Stimulated activated CD4-positive, alpha-beta T cell treated with anti-CD3 and anti-CD28 coated beads, Interleukin-1b, Interleukin-23, amount 100 ng/mL, for 24 hours (primary cell): ENCODE measurements at regions not wholly inside any gene's neighbourhood (a gene's known extent, or its start where the extent isn't known, plus 50 kb on each side); places are given as distances from the start of the nearest gene placed in this dataset.

Source experiments
- DNase-seq, 4 experiments: peaks; one replicate each; pipeline ENCODE4 v3.0.0-alpha.2; 2020; ENCODE audit warnings: low read depth in 4 of 4, low spot score in 1 of 4

DNA sequence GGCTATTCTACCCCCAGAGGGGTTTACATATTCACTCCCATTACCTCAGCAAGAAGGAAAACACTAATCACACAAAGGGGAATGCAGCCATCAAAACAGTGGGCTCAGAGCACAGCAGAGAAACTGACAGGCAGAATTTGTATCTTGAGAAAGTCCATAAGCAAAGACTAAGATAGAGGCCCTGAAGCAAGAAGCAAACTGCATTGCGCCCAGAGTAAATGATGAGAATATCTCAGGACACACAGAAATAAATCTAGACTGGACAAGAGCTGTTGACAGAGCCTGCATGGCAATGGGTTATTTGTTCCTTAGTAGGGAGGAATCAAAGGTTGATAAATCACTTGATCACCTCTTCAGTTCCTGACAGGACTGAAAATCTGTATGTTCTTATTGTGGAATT lies 440.7 kb upstream of the CELF2 start:
- DNase-seq = no peak

DNA sequence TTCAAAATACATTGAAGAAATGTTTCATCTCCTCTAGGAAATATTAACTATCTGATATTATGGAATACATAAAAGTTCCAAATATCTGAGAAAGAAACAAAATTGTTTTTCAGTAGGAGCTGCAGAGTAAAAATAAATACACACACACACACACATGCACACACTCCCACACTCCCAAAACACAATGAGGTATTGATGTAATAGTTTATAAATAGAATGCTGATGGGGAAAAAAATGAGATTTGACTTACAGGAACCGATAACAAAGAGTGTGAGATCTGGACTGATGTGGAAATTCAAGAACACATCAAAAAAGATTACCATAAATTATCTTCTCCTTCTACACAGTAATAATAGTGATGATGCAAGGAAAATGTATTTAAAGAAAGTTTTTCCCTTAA lies 438.0 kb upstream of the CELF2 start:
- DNase-seq = no peak

DNA sequence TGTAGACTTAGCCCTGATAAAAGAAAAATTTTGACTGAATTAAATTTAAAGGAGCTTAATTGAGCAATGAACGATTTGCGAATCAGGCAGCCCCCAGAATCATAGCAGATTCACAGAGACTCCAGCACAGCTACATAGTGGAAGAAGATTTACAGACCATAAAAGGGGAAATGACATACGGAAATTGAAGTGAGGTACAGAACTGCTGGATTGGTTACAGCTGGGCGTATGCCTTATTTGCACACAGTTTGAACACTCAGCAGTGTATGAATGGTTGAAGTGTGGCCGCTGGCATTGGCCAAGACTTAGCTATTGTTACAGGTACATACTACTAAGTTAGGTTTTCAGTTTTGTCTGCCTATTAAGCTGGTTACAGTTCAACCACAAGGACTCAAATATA lies 433.5 kb upstream of the CELF2 start:
- no peak for DNase-seq

DNA sequence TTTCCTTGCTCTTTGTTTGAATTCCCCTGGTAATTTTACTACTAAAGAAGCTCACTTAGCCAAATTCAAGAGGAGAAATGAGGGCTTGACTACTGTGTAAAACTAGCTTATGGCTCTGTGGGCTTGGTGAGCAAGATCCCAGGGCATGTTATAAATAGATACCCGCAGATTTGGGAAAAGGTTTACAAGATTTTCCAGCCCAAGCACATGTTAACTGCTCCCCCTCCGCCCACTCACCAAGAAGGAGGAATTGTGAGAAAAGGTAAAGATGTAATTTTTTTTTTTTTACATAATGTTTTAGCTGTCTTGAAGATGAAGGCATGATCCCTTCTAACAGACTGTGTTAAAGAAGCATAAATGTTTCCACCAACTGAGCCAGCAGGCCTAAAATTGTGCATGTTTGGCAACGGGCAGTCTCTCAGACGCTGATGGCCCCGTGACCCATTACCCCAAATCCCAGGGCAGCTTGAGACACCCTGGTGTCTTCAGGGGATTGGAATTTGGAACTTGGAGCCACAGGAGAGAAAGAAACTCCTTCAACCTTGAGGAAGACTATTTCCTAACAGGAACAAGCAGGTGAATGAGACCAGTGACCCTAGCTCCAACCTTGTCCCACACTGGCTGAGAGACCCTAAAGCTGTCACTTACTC lies 429.8 kb upstream of the CELF2 start:
- no peak for DNase-seq

DNA sequence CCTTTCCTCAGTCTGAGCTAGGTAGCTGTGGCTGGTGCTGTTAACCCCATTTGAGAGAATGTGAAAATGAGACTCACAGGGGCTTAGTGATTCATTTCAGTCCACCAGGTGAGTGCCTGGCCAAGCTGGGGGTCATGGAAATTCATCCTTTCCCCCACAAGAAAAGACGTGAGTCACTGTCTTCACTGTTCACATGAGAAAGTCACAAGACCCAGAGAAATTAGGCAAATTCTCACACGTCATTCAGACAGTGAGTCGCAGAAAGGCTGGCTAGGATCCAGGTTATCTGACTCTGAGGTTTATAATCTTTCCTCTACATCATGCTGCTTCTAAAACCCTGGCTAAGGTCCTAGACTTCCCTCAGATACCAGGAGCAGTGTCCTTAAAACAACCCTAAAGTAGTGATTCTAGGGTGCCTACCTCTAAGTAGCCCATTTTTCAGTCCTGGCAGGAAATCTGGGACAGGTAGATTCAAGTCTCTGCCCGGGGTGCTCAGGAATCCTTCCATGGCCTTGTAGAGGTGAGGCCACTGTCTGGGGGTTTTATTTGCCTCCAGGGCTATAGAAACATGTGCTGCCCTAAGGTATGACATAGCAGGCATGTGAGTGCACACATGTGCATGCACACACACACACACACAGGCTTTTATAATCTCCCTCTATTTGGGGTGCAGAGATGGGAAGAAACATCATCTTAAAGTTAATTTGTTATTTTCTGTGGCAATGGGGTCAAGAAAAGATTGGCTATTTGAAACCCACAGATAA lies 427.9 kb upstream of the CELF2 start:
- peak in 2 of 4 experiments; percentile 12 to 22 for DNase-seq

DNA sequence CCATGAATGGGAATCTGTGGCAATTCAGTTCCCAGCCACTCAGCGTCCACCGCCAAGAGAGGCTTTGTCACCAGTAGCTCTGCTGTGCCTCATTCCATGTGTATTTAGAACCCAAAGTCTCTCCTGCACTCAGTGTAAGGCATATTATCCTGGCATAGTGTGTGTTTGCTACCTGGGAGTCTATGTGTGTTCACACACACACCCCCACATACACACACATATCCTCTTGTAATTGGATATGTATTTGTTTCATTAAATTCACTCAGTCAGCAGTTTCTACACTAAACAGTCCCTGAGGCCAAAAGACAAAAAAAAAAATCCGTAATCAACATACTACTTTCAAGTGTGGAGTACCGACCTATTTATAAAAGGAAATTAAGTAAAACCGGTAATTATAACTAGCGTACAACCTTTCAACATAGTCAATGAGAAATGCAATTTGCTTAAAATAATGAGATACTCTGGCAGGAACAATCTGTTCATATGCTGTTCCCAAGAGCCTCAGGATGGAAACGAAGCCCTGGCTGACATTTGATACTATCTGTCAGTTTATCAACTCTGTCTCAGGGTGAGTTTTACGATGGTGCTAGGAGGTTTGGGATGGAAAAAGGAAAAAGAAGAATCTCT lies 425.8 kb upstream of the CELF2 start:
- DNase-seq = no peak

DNA sequence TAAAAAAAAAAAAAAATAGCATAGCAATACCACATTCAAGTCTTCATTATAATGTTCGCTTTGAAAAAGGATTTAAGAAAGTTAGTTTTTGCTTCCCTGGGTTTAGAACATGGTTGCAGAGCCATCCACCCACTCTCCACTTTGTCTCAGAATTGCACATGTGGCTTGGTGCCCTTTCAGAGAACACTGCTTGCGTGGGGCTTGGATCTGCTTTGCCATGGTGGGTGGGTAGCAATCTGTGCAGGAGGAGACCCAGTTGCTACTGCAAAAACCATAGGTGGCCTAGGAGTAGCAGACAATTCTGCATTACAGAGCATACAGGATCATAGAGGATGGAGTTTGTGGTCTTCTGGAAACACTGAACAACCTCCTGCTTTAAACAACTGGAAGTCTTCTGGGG lies 421.4 kb upstream of the CELF2 start:
- no peak for DNase-seq

DNA sequence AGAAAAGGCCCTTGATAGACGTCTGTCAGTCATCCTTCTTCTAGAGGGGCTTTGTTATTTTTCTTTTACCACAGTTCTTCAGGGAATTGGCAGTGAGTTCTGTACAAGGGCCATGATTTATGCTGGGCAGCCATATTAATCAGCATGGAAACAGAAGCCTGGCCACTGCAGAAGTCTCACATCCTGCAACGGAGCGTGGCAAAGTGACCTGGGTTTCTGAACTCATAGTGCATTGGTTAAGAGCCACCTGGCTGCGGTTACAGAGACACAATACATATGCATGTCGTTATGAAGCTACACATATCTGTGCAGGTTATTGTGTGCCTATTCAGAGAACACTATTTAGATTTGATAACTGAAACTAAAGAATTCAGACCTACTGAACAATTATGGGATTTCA lies 419.4 kb upstream of the CELF2 start:
- DNase-seq = no peak

DNA sequence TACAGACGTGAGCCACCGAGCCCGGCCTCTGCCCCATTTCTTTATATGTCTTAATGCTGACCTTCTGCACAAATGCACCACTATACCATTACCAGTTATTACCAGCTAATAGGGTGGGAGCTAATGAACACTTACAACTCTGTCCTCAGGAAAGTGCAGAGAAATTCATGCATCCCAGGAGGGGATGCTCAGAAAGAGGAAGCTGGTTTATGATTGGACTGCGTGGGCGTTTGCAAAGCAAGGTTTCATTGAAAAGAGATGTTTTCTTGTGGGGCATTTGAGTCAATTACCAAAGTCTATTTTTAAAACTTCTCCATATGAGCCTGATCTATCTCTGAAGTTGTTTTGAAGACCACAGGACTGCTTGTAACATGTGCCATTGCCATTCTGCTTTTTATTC lies 417.7 kb upstream of the CELF2 start:
- DNase-seq = no peak

DNA sequence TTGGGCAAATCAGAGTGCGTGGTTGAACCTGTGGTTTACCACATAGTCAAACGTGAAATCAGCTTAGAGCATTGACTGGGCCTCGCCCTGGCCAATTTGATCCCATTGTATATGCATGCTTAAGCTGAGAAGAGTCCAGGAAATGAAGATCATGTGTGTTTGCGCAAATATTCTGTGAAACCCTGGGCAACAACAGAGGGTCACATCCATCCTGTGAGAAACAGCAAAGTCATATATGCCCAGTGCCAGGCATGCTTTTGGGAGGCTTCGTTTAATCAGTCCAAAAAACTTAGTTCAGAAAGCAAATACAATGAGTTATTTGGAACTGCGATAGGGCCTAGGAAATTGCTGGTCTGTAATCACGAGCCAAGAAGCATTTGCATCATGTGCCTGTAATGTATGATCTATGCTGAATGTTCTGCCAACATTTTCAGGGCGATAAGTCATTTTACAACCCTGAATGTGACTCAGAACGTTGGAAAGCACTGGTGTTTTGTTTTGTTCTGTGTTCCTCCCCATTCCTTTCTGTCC lies 412.1 kb upstream of the CELF2 start:
- DNase-seq = no peak

DNA sequence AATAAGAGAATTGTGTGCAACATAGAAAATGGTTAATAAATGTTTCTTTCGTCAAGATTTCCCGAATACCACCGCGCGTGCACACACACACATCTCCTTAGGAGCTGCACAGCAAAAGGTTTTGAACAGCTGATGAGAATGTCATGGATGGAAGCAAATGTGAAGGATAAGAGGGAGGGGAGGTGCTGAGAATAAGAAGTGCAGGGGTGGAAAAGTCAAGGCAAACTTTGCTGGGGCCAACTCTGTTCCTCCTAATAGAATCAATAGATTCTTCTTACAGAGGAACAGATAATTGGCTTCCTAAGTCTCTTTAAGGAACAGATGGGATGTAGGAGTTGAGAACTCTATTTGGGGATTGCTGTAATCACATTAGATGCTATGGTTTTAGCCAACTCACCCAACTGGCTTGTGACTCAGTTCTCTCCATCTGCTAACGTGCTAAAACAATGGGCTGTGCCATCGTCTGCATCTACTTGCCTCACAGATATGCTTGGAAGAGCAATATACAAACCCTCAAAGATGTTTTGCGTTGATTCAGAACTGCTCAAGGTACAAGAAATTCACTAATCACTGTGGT lies 408.2 kb upstream of the CELF2 start:
- no peak for DNase-seq

DNA sequence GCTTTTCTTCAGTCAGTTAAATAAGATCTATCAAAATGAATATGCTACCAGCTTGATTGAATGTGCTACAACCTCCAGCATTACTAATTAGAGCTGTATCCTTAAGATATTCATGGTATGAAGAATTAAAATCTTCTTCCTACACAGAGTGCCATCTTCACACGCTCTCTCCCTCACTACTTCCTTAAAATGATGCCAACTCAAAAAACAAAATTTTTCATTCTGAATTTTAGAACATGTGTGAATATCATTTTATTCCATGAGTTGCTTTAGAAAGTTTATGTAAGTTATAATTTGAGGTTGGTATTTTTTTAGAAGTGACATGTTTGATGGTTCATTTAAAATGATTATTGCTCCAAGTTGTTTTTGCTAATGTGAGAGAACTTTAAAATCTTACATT lies 407.5 kb upstream of the CELF2 start:
- no peak for DNase-seq

DNA sequence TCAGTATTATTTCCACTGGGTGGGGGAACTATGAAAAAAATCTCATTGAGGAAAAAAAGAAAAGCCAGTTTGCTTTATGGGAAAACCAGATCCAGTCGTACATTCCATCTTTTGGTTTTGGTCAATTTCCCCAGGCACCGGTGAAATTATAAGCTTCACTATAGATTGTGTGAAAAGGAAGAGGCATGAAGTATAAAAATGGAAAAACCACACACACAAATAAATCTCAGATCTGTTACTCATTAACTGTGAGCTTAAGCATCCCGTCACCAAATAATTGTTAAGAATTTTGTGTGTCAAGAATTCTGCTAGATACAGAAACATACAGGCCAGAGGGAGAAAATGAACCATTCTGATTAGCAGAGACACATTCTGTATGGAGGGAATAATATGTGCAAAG lies 405.5 kb upstream of the CELF2 start:
- DNase-seq = no peak

DNA sequence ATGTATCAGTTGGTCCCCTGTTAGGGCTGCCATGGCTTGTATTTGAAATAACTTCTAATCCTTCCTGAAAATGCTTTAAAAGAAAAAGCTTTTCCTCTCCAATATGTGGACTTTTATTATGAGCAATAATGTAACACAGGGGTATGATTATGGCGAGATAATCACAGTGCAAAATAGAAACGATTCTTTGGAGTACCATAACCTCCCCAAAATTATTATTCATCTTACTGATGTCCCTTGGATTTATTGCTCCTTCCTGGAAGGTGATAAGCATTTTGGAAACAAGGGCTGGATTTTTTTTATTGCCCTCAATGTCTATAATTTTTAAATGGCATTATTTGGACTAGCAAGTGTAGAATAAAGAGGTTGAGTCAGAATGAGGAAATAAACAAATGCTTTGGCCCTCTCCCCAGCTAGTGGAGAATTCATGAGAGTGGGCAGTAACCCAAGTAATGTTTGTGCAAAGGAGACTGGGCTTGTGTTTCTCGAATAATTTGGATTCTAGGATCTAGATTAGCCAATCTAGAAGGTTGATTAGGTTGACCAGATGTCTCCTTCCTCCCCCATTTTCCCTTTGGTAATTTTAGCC lies 403.9 kb upstream of the CELF2 start:
- DNase-seq = no peak

DNA sequence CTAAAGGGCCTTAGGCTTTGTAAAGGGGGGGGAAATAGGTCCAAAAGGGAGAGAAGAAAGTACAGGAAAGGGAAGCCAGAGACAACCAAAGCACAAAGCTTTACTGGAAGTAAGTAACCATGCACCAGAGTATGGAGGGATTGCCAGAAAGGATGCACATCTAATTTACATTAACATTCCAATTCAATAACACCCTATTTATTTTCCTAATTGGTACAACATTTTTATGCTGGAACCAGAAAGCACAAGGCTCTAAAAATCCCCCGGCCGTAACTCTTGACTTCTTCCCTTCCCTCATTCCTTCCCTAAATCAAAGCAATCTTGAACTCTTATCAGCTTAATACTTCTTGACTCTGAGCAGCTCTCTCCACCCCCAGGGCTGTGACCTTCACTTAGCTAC lies 400.0 kb upstream of the CELF2 start:
- no peak for DNase-seq

DNA sequence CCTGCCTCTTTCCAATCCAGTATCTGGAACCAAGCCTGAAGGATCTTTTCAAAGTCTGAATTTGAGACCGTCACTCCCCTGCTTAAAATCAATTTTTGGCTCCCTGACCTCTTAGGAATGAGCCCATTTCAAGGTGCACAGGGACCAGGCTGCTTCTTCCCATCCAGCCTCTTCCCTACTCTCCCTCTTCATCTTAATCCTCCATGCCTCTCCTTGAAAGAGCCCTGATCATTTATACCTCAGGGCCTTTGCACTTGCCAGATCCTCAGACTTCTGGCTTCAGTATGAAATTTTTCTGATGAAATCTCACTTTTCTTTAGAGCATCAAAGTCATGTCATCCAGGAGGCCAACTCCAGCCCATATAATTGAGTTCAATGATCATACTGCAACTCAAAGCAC lies 399.5 kb upstream of the CELF2 start:
- no peak for DNase-seq

DNA sequence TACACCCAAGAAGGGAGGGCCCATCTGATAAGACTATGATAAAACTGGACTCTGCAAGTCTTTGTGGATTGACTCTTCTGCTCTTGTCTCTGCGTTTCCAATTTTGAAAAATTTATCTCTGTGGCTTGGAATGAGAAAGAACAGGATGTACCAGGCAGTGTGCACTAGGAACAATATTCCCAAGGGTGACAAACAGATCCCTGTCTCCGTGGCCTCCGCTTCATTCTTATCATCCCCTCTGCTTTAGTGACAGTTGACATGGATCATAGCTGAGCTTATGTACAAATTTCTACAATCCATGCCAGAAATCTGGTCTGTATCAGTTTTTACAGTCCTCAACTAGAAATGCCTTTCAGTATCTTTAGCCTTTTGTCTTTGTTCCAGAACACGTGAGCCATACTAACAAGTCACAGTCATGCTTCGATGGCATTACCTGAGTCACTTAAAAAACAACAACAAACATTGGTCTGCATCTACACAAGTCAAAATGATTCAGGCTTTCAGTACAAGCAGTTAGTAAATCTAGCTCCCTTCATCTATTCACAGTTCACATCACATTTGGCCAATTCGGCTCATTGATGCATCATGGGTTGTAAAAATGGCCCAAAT lies 393.6 kb upstream of the CELF2 start:
- DNase-seq = no peak

DNA sequence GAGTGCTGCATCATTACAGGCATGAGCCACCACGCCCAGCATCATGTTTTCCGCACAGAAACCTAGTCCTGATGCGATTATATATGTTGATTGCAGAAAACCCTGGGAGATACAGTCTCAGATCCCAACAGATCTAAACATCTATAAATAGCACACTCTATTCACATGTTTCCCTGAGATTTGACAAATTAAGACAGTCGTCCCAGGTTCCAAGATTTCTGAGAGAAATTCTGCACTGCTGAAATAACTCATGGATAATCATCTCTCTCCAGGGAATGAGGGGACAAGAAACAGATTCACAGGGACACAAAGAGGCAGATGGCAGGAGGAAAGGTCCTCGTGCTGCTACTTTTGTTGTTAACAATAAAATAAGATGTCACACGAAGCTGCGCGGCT lies 393.1 kb upstream of the CELF2 start:
- DNase-seq = no peak

DNA sequence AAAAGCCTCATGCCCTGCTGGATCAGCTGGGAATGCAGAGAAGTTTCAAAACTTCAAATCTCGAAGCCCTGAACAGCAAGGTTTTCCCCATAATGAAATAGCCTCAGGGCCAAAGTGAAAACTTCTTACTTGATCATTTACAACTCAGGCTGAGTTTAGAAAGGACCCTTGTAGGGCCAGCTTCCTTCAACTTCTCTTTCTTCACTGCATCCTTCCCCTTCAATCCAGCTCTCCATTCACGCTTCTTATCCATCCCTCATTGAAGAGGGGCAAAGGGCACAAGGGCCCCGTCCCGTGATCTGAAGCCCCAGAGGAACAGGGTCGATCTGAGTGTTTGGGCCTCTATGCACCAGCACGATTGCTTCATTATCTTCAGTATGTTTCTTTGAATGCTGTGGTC lies 392.2 kb upstream of the CELF2 start:
- no peak for DNase-seq

DNA sequence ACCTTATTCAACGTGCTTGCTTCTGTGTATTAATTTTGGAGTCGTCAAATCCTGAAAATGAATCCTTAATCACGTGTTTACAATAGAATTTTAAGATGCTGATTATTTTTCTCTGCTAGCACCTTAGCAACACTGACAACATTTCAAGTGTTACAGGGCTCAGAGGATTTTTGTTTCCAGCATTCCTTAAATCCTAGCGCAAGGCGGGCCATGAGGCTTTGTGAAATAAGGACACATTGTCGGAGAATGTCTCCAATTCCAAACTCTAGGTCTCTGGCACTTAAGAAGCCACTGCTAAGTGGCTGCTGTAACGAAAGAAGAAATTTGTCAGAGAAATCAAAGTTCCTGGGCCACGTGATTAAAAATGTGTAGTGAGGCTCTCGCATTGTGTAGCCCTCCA lies 390.9 kb upstream of the CELF2 start:
- DNase-seq = no peak

DNA sequence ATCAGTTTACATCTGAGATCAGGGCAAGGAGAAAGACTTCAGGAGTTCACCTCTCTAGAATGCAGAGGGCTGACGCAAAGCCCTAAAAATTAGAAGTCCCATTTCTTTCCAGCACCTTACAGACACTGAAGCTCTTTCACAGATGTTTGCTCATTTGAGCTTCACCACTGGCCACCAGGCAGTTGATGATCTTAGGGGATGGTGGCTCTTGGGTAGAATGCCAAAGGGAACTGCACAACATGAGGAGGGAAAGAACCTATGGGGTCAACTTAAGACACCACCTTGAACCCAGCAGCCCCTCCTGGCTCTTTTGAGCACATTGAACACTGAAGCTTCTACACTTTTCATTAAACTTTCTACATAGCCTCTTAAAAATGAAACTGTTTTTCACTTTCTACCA lies 390.3 kb upstream of the CELF2 start:
- DNase-seq = no peak
